ENCODE measurements at regions not wholly inside any gene's neighbourhood (a gene's known extent, or its start where the extent isn't known, plus 50 kb on each side); places are given as distances from the start of the nearest gene placed in this dataset.

DNA sequence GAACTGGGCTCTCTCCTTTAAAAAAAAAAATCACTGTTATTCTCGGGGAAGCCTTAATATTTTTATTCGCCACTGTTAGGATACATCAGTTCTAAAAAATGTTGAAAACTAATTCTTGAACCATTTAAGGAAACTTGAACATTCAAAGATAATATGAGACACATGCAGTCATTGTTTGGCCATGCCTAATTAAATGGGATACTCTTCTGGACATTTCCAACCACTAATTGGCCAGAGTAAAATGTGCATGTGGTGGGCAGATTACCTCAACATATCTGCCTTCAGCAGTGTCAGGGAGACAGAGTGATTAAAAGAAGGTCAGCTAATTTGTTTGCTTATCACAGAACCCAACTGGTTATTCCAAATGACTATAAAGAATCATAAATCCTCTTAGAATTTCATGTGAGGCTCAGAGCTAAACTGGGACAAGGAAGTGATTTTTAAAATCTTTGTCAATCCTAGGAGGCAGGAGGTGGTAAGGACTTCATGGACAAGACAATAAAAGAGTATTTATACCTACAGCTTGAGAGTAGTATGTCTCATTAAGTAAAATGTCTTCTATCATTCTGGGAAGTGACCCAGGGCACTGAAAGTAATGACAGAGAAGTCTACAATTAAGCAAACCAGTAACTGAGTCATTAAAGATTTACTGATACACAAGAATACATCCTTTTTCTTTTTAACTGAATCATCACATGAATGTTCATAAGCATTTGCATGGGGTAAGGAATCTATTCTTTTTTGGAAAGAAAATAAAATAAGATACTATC, 242.9 kb upstream of the TRPM3 start:
- intact Hi-C loops (cut with DNase I, micrococcal nuclease): no loop called here
- ATAC-seq (no peak), DNase-seq (no peak)
- H3K36me3 ChIP-seq (ENCODE audit: low read depth): no peaks in the 10 kb centered on the region
- H3K4me1 ChIP-seq (ENCODE audit: low read depth): peaks cover 5% of the 10 kb centered on the region
- H3K4me3 ChIP-seq: no peak overlapping the region
- no peaks in the 10 kb centered on the region for H3K9me3 ChIP-seq
- TF ChIP-seq, protein P1, sequence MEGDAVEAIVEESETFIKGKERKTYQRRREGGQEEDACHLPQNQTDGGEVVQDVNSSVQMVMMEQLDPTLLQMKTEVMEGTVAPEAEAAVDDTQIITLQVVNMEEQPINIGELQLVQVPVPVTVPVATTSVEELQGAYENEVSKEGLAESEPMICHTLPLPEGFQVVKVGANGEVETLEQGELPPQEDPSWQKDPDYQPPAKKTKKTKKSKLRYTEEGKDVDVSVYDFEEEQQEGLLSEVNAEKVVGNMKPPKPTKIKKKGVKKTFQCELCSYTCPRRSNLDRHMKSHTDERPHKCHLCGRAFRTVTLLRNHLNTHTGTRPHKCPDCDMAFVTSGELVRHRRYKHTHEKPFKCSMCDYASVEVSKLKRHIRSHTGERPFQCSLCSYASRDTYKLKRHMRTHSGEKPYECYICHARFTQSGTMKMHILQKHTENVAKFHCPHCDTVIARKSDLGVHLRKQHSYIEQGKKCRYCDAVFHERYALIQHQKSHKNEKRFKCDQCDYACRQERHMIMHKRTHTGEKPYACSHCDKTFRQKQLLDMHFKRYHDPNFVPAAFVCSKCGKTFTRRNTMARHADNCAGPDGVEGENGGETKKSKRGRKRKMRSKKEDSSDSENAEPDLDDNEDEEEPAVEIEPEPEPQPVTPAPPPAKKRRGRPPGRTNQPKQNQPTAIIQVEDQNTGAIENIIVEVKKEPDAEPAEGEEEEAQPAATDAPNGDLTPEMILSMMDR (IDR thresholded peaks at IDR 0.05): no peak

DNA sequence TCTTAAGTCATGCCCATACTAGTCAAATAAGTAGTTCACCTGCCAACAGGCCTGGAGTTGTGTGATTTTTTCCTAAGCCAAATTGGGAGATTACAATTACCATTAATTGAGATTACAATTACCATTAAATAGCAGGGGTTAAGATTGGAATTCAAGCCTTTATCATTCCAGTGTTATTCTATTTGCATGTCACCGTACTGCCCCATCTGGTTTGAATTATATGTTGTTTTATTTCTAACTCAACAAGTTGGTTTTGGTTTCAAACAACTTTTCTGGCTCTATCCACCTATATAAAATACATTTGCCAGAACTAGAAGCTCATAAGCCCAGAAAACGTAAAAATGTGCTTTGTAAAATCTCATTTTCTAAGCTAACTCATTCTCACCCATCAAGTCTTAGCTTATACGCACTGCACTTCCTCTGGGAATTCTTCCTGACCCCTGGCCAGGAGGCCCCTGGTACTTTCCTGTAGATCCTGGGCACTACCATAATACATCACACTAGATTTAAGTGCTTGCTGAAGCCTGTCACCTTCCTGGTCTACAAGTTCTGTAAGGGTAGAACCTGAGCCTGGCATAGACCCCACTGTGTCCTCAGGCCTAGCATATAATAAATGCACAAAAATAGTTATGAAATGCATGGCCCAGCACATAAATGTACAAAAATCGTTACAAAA, 242.0 kb upstream of the TRPM3 start:
- H3K36me3 ChIP-seq (ENCODE audit: low read depth): no peaks in the 10 kb centered on the region
- no peak for ATAC-seq
- H3K9me3 ChIP-seq: no peaks in the 10 kb centered on the region
- H3K4me1 ChIP-seq (ENCODE audit: low read depth): peaks cover under 1% of the 10 kb centered on the region
- no peak for DNase-seq
- intact Hi-C loops (cut with DNase I, micrococcal nuclease): no loop called here
- no peak overlapping the region for H3K4me3 ChIP-seq
- TF ChIP-seq, protein P1 (IDR thresholded peaks at IDR 0.05): no peak

DNA sequence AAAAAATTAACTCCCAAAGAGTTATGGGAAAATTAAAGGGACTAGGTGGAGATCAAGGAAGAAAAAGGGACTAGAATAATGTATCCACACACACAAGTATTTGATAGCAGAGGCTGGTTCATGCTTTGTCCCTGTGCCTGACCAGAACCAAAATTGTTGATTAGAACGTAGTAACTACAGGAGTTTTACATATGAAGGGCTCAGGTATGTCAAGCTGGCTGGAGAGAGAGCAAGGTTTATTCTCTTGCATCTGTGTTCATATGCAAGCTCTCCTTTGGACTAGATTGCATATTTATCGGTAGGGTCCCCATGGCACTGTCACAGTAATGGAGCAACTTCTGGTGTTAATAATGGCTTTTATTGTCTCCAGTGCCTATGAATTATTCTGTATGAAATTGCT, 239.9 kb upstream of the TRPM3 start:
- TF ChIP-seq, protein P1 (IDR thresholded peaks at IDR 0.05): no peak
- ATAC-seq (no peak), DNase-seq (no peak)
- no peaks in the 10 kb centered on the region for H3K4me1 ChIP-seq (ENCODE audit: low read depth)
- intact Hi-C loops (cut with DNase I, micrococcal nuclease): no loop called here
- no peaks in the 10 kb centered on the region for H3K36me3 ChIP-seq (ENCODE audit: low read depth)
- H3K4me3 ChIP-seq: no peak overlapping the region
- no peaks in the 10 kb centered on the region for H3K9me3 ChIP-seq

DNA sequence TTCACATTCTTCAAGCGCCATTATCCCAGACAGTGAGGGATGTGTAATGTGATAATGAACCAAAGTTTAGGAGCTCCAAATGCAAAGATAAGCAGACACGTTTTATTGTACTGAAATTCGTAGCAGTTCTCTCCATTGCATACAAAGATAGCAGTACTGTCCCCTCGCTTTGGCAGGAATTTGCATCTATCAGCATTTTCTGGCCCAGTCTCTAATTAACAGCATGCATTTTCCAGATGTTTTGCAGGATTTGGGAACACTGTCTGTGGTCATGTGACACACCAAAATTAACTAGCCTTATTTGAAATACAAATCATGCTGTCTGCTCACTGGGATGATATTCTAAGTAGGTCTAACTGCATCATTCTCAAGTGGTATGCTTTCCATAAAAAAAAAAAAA, 235.9 kb upstream of the TRPM3 start:
- Histone ChIP-seq H3K4me1 (ENCODE audit: low read depth) (no peaks in the 10 kb centered on the region), H3K36me3 (ENCODE audit: low read depth) (no peaks in the 10 kb centered on the region), H3K9me3 (no peaks in the 10 kb centered on the region), H3K4me3 (no peak overlapping the region)
- intact Hi-C loops (cut with DNase I, micrococcal nuclease): no loop called here
- TF ChIP-seq, protein P1 (IDR thresholded peaks at IDR 0.05): no peak
- DNase-seq (no peak), ATAC-seq (no peak)

DNA sequence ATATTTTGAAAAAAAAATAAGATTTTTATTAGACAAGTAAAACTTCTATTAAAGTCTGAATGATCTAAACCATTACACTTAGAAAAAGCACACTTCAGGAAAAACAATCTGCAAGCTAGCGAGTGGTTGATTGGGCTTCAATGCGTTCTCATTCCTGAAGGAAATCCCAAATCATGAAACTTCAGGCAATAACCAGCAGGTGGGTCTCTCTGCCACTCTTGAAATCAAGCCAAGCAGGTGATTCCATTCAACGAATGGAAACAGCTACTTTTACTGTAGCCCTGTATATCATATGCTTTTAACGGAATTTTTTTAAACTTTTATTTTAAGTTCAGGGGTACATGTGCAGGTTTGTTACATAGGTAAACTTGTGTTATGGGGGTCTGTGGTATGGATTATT, 234.5 kb upstream of the TRPM3 start:
- H3K36me3 ChIP-seq (ENCODE audit: low read depth): no peaks in the 10 kb centered on the region
- TF ChIP-seq, protein P1 (IDR thresholded peaks at IDR 0.05): no peak
- intact Hi-C loops (cut with DNase I, micrococcal nuclease): no loop called here
- no peaks in the 10 kb centered on the region for H3K4me1 ChIP-seq (ENCODE audit: low read depth)
- no peak overlapping the region for H3K4me3 ChIP-seq
- ATAC-seq (no peak), DNase-seq (no peak)
- H3K9me3 ChIP-seq: no peaks in the 10 kb centered on the region

Measured in mucosa of descending colon (tissue), 3 donors.